ENCODE measurements at regions not wholly inside any gene's neighbourhood (a gene's known extent, or its start where the extent isn't known, plus 50 kb on each side); places are given as distances from the start of the nearest gene placed in this dataset.
A peak's percentile ranks its signal among the peaks of the same experiment; 100 is the strongest.
"Not testable (repeated sequence)": the region's sequence is repeated elsewhere in the genome, so short reads cannot be mapped to it uniquely, and the experiment has no call there.

GRCh38 chrX:40891798-40892197, 156.5 kb upstream of the MED14 start:
- no peak for DNase-seq

GRCh38 chrX:40893251-40893910, 158.0 kb upstream of the MED14 start:
- no peak for DNase-seq

GRCh38 chrX:40895246-40895645, 159.9 kb upstream of the MED14 start:
- no peak for DNase-seq

- no peak for DNase-seq
Measured at GRCh38 chrX:40897718-40898270, 162.5 kb upstream of the MED14 start.

GRCh38 chrX:40904739-40905138, 169.4 kb upstream of the MED14 start:
- DNase-seq: not testable (repeated sequence)

GRCh38 chrX:40908026-40908425, 172.7 kb upstream of the MED14 start:
- no peak for DNase-seq

GRCh38 chrX:40908857-40909475, 173.6 kb upstream of the MED14 start:
- DNase-seq: no peak

GRCh38 chrX:40912166-40912565, 173.1 kb upstream of the USP9X start:
- no peak for DNase-seq

GRCh38 chrX:40912576-40912975, 172.7 kb upstream of the USP9X start:
- DNase-seq: no peak

GRCh38 chrX:40920351-40920750, 164.9 kb upstream of the USP9X start:
- no peak for DNase-seq

GRCh38 chrX:40922307-40922706, 162.9 kb upstream of the USP9X start:
- DNase-seq: peak; percentile 54

- DNase-seq: not testable (repeated sequence)
Measured at GRCh38 chrX:40926739-40927427, 158.4 kb upstream of the USP9X start.

GRCh38 chrX:40928076-40928475, 157.2 kb upstream of the USP9X start:
- DNase-seq: no peak

- DNase-seq: peak; percentile 68
Measured at GRCh38 chrX:40931921-40932320, 153.3 kb upstream of the USP9X start.

GRCh38 chrX:40933132-40933705, 152.0 kb upstream of the USP9X start:
- peak; percentile 71 for DNase-seq

- DNase-seq: peak; percentile 96
Measured at GRCh38 chrX:40933706-40934425, 151.4 kb upstream of the USP9X start.

- no peak for DNase-seq
Measured at GRCh38 chrX:40936827-40937226, 148.4 kb upstream of the USP9X start.

GRCh38 chrX:40938423-40938822, 146.8 kb upstream of the USP9X start:
- peak; percentile 24 for DNase-seq

GRCh38 chrX:40943093-40943641, 142.1 kb upstream of the USP9X start:
- DNase-seq: no peak

- DNase-seq: peak; percentile 42
Measured at GRCh38 chrX:40945361-40945713, 139.9 kb upstream of the USP9X start.

GRCh38 chrX:40947276-40947675, 138.0 kb upstream of the USP9X start:
- DNase-seq: no peak

- DNase-seq: no peak
Measured at GRCh38 chrX:40949071-40949470, 136.2 kb upstream of the USP9X start.

GRCh38 chrX:40950546-40950945, 134.7 kb upstream of the USP9X start:
- no peak for DNase-seq
